Ascending aorta (tissue), 2 donors: ENCODE measurements at regions not wholly inside any gene's neighbourhood (a gene's known extent, or its start where the extent isn't known, plus 50 kb on each side); places are given as distances from the start of the nearest gene placed in this dataset.
A peak's percentile ranks its signal among the peaks of the same experiment; 100 is the strongest.
"Not testable (repeated sequence)": the region's sequence is repeated elsewhere in the genome, so short reads cannot be mapped to it uniquely, and the experiment has no call there.

ENCODE experiments used
- DNase-seq, 2 donors: peaks; one replicate each; pipeline ENCODE4 v3.0.0-alpha.2; 2019; ENCODE audit warnings: low spot score in 2 of 2
- H3K27ac ChIP-seq, 2 donors: fragments of 200-600 bp; sonication (generic); one replicate each; pipeline ENCODE4 v1.5.1; 2016 to 2017; ENCODE audit warnings: mild to moderate bottlenecking in 1 of 2
- H3K27me3 ChIP-seq: fragments of 200-600 bp; sonication (generic); one replicate; pipeline ENCODE4 v1.5.1; 2017
- H3K36me3 ChIP-seq, 2 donors: fragments of 200-600 bp; sonication (generic); one replicate each; pipeline ENCODE4 v1.5.1; 2016
- H3K4me1 ChIP-seq, 2 donors: fragments of 200-600 bp; sonication (generic); one replicate each; pipeline ENCODE4 v1.5.1; 2016 to 2017; ENCODE audit warnings: mild to moderate bottlenecking in 1 of 2
- H3K4me3 ChIP-seq, 2 donors: fragments of 200-600 bp; sonication (generic); one replicate each; pipeline ENCODE4 v1.5.1; 2016 to 2017; ENCODE audit warnings: mild to moderate bottlenecking in 1 of 2
- H3K9me3 ChIP-seq, 2 donors: fragments of 200-600 bp; sonication (generic); one replicate each; pipeline ENCODE4 v1.5.1; 2016
- intact Hi-C: fragments of 100-400 bp; cut with DNase I; formaldehyde crosslinking; loops from one replicate; pipeline ENCODE4 v1.15.1; 2023

DNA sequence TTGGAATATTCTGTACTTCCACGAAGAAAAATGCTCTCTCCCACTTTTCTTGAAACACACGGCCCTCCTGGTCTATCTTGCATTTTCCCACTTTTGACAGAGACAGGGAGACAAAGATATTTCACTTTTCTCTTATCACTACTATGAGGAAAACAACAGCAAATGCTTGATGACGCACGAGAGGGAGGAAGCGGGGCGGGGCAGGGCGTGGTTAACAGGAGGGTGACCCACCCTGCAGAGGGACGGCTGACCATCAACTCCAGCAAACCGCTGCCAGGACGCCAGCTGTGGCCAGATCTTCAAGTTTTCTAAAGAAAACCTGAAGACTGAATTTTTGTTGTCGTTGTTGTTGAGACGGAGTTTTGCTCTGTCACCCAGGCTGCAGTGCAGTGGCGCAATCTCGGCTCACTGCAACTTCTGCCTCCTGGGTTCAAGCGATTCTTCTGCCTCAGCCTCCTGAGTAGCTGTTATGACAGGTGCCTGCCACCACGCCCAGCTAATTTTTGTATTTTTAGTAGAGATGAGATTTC is 63.8 kb downstream of the NSUN5 start:
- H3K4me3 ChIP-seq, H3K27me3 ChIP-seq, DNase-seq, H3K9me3 ChIP-seq, intact Hi-C loops, H3K27ac ChIP-seq, H3K4me1 ChIP-seq, H3K36me3 ChIP-seq: not testable (repeated sequence)

DNA sequence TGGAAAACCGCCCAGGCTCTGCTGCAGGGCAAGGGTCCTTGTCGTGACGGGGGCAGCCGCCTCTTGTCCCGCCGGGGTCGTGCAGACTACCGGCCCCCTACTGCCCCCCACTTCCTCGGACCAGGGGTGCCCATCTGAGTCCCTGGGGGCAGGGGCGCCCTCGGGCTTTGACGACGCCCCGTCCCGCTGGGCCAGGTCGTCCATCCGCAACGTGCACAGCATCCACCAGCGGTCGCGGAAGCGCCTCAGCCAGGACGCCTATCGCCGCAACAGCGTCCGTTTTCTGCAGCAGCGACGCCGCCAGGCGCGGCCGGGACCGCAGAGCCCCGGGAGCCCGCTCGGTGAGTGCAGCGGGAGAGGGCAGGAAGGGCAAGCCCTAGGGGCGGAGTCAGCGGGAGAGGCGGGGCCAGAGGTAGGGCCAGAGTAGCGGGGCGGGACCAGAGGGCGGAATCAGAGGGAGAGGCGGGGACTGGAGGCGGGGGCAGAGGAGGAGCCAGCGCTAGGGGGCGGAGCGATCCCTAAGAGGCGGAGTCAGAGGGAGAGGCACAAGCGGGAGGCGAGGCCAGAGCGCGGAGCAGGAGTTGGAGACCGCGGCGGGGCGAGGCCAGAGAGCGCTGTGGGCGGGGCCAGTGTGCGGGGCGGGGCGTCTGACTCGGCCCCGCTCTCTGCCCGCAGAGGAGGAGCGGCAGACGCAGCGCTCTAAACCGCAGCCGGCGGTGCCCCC is 73.5 kb downstream of the NSUN5 start:
- H3K36me3 ChIP-seq, H3K27me3 ChIP-seq, intact Hi-C loops, H3K4me1 ChIP-seq, H3K27ac ChIP-seq, H3K9me3 ChIP-seq: not testable (repeated sequence)
- DNase-seq = peak; percentile 74 to 96
- H3K4me3 ChIP-seq = peak overlapping the region; percentile 33 to 59

DNA sequence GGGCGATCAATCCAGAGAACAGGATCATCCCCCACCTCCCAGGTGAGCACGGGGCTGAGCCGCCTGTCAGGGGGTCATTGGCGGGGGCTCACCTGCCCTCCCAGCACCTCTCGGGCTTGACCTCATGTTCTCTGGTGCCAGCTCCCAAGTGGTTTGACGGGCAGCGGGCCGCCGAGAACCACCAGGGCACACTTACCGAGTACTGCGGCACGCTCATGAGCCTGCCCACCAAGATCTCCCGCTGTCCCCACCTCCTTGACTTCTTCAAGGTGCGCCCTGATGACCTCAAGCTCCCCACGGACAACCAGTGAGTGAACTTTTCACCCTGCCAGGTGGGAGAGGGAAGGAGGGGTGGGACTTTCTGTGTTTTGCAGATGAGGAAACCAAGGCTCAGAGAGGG is 82.9 kb downstream of the NSUN5 start:
- intact Hi-C loops, H3K4me1 ChIP-seq, H3K27me3 ChIP-seq, DNase-seq, H3K9me3 ChIP-seq, H3K36me3 ChIP-seq, H3K27ac ChIP-seq, H3K4me3 ChIP-seq: not testable (repeated sequence)

DNA sequence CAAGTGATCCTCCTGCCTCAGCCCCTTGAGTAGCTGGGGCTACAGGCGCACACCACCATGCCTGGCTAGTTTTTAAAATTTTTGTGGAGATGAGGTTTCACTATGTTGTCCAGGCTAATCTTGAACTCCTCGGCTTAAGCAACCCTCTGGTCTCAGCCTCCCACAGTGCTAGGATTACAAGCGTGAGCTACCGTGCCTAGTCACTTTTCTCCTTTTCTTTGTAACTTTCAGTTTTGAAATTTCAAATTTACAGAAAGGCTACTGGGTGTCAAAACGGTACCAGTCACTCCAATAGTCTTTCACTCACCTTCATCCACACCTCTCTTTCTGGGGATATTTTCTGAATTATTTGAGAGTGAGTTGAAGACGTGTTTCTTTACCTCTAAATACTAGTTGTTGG is 86.9 kb downstream of the NSUN5 start:
- H3K27me3 ChIP-seq, H3K4me3 ChIP-seq, intact Hi-C loops: not testable (repeated sequence)

DNA sequence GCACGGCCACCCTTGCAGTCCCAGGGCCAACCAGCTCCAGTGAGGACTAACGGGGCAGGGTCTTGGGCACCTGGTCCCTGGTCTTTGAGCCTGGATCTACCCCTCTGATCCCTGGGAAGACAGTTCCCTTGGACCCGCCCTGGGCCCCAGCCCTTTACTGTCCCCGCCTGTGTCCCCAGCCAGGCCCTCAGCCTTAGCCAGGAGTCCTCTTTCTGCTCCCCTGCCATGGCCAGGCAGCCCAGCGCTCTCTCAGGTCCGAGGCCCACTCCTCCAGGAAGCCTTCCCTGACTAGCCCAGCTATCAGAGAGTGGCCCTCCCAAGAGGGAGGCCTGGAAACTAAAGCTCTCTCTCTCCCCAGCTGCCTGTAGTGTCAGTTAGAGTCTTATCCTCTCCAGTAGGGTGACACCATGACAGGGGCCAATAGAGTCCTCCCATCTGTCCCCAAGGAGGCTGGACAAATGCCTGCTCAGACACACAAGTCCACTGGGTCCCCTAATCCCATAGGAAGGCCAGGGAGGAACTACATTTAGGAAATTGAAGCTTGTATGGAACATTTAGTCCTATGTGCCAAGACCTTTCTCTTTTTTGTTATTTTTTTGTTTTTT is 87.8 kb downstream of the NSUN5 start:
- H3K4me3 ChIP-seq, H3K27ac ChIP-seq, intact Hi-C loops, H3K9me3 ChIP-seq, DNase-seq, H3K27me3 ChIP-seq, H3K4me1 ChIP-seq, H3K36me3 ChIP-seq: not testable (repeated sequence)

More for the DNA sequence above, 86.9 kb downstream of the NSUN5 start:
- not testable (repeated sequence) for H3K9me3 ChIP-seq, H3K4me1 ChIP-seq, H3K36me3 ChIP-seq, DNase-seq, H3K27ac ChIP-seq

DNA sequence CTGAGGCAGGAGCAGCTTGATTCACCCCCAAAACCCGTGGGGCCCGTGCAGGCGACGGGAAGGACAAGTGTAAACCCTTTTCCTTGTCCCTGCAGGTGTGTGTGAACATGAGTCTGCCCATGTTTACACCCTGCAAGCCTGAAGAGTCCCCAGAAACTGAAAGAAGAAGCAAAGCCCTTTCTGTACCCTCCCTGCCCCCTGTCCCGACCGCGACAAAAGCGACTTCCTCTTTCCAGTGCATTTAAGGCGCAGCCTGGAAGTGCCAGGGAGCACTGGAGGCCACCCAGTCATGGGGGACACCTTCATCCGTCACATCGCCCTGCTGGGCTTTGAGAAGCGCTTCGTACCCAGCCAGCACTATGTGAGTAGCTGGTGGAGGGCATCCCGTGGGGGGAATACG is 88.3 kb downstream of the NSUN5 start:
- intact Hi-C loops, H3K4me3 ChIP-seq, H3K4me1 ChIP-seq, DNase-seq, H3K9me3 ChIP-seq, H3K36me3 ChIP-seq, H3K27me3 ChIP-seq, H3K27ac ChIP-seq: not testable (repeated sequence)

DNA sequence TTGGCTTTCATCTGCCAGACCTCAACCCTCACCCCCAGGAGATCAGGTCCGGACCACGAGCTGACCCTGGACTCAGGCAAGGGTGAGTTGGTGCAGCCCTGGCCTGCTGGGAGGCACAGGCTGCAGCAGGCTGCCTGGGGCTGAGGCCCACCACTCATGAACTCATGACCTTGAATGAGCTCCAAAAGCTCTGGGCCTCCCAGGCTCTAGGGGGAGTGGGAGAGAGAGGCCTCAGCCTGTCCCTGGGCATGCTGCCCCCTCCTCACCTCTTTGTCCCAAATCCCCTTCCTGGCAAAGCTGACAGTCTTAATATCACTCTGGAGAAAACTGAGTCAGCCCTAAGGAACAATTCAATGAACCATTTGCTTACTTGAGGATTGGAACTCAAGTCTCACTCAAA is 89.8 kb downstream of the NSUN5 start:
- H3K4me3 ChIP-seq, H3K4me1 ChIP-seq, DNase-seq, H3K27ac ChIP-seq, H3K9me3 ChIP-seq, intact Hi-C loops, H3K36me3 ChIP-seq, H3K27me3 ChIP-seq: not testable (repeated sequence)

DNA sequence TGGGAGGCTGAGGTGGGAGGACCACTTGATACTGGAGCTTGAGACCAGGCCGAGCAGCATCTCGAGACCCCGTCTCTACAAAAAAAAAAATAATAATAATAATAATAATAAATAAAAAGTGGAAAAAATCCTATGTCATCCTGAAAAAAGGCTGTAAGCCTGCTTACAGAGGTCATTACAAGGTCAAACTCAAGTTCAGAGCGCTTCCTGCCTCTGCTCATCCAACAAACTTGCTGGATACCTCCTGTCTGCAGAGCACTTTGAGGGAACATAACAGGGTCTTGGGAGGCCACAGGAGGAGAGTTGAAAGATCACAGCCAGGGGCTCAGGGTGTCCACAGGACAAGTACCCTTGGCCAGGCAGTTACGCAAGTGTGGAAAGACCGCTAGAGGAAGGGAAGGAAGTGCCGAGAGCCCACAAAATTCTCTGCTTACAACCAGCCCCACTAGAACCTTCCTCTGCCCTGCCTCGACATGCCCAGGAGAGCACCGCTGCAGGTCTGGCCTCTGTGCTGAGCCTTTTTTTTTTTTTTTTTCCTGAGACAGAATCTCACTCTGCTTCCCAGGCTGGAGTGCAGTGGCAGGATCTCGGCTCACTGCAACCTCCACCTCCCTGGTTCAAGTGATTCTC is 92.5 kb downstream of the NSUN5 start:
- intact Hi-C loops, H3K4me3 ChIP-seq, DNase-seq, H3K27ac ChIP-seq, H3K9me3 ChIP-seq, H3K4me1 ChIP-seq, H3K27me3 ChIP-seq, H3K36me3 ChIP-seq: not testable (repeated sequence)

DNA sequence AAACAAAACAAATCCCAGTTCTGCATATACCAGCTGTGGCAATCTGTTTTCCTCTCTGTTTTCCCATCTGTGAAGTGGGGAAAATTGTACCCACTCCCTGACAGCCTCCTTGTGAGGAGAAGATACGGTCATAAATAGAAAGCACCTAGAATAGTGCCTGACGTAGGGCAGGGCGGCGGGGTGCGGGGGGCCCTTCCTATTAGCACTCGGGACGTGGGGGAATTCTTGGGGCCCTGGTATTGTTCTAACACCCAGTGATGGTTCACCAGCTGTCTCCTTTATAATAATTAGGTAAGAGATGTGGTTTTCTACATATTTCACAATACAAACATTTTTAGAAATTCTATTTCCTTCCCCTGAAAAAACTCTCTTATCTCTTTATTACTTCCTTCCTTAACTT is 93.4 kb downstream of the NSUN5 start:
- intact Hi-C loops, H3K4me3 ChIP-seq, H3K36me3 ChIP-seq, DNase-seq, H3K27me3 ChIP-seq, H3K27ac ChIP-seq, H3K9me3 ChIP-seq, H3K4me1 ChIP-seq: not testable (repeated sequence)

DNA sequence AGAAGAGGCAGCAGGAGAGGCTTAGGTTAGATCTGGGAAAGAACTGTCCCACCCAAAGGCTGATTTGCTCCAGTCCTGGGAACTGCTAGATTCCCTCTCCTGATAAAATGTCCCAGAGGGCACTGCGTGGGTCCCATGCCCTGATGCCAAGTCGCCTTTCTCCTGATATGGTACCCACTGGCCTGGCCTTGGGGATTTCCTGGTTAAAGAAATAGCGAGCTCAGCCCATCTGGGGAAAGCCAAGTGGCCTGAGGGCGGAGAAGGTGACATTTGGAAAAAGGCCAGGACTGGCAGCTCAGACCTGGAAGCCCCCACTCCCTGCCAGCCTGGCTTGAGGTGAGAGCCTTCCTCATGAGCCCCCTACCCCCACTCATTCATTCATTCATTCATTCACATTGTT is 94.2 kb downstream of the NSUN5 start:
- H3K27ac ChIP-seq, H3K27me3 ChIP-seq, H3K9me3 ChIP-seq, H3K36me3 ChIP-seq, H3K4me3 ChIP-seq, H3K4me1 ChIP-seq, intact Hi-C loops: not testable (repeated sequence)
- peak in 1 of 2 donors; percentile 63 for DNase-seq

DNA sequence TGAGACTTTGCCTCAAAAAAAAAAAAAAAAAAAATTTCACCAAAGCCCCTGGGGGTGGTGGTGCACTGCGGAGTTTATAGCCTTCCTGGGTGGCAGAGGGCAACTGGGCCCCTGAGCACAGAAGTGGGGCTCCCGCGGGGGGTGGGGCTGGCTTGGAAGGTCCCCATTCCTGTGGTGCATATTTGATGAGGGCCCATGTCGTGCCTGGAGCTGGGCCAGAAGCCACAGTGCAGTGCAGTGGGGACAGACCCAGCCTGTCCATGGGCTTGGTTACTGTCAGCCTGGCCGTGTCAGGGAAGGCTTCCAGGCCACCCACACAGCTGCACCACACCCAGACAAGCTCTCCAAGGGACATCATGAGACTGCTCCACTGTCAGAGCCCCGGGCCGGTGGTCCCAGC is 95.5 kb downstream of the NSUN5 start:
- intact Hi-C loops, H3K9me3 ChIP-seq: not testable (repeated sequence)
- DNase-seq = peak in 1 of 2 donors; percentile 56

DNA sequence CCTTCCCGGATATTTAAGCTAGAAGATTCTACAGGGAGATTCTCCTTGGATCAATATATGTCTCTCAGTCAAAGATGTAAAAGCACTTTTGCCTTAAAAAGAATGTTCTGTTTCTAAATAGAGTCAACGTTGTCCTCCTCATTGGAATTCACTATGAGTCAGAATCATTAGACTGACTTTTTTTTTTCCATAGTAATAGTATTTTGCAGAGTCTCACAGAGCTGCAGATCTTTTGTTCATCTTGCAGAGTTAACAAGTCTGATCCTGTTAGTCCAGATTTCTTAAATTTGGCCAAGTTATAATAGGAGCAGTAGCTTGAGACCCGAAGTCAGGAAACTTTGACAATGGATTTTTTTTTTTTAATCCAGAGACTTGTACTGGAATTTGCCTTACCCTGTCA is 103.0 kb downstream of the NSUN5 start:
- H3K4me1 ChIP-seq, H3K36me3 ChIP-seq, DNase-seq, H3K27ac ChIP-seq, intact Hi-C loops, H3K27me3 ChIP-seq, H3K9me3 ChIP-seq, H3K4me3 ChIP-seq: not testable (repeated sequence)

More for the DNA sequence above, 95.5 kb downstream of the NSUN5 start:
- not testable (repeated sequence) for H3K4me1 ChIP-seq, H3K4me3 ChIP-seq, H3K27me3 ChIP-seq, H3K36me3 ChIP-seq, H3K27ac ChIP-seq

DNA sequence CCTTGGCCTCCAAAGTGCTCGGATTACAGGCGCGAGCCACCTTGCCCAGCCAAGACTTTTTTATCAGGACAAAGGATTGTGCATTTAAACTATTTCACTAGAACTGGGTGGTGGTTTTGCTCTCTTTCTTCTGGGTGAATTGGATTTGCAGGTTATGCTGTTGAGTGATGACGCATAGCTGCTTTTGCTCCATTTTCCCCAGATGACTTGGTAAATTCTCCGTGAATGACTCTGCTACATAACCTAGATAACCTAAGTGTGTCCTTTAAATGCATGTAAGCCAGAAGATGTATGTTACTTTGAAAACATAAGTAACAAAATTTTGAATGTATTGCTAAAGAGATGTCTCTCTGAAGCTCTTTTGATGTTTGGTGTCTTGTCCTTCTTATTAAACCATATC is 103.7 kb downstream of the NSUN5 start:
- H3K9me3 ChIP-seq, H3K36me3 ChIP-seq, H3K27ac ChIP-seq, DNase-seq, H3K4me3 ChIP-seq, intact Hi-C loops, H3K27me3 ChIP-seq, H3K4me1 ChIP-seq: not testable (repeated sequence)

DNA sequence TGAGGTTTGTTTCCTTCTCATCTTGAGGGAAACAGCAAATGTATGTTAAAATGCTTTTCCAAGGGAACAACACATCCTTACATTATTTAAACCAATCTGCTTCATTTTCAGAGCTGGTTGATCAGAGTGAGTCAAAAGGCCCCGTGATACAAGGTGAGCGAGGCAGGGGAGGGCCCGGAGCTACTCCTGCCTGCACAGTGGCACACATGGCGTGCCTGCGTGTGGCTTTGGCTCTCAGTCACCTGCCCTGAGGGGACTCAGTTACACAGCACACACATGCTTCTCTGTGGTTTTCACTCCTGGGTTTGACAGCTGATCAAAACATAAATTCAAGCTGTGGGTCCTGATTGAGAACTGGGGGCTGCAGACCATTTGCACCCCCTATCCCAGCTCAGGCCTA is 105.3 kb downstream of the NSUN5 start:
- H3K27ac ChIP-seq, H3K36me3 ChIP-seq, intact Hi-C loops, H3K4me1 ChIP-seq, H3K27me3 ChIP-seq, H3K4me3 ChIP-seq, H3K9me3 ChIP-seq, DNase-seq: not testable (repeated sequence)
